ENCODE measurements at regions not wholly inside any gene's neighbourhood (a gene's known extent, or its start where the extent isn't known, plus 50 kb on each side); places are given as distances from the start of the nearest gene placed in this dataset.
"Not testable (repeated sequence)": the region's sequence is repeated elsewhere in the genome, so short reads cannot be mapped to it uniquely, and the experiment has no call there.

DNA sequence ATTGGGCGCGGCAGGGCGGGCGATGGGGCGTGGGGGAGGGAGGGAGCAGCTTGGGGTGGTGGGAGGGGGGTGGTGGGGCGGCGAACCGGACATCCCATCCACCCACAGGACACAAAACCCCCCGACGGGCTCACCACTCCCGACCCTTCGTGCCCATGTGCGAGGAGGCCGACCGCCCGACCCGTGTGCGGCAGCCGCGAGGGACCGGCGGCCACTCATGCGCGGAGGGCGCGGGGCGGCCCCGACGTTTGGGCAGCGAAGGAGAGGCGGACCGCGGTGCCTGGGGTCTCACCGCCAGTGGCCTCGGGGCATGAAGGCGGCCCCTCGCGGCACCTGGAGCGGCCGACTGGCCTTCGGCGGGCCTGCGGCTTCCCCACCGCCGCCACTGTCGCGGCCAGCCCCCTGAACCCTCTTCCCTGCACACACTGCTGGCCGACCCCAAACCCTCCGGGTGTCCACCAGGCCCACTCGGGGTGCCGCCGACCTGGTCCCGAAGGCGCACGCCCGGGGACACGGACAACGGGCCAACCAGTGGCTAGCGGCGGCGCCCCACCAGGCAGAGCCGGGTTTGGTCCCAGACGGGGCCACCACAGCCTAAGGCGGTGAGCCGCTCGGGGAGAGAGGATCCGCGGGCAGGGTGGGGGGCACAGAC, 94.6 kb upstream of the ANKRD30BL start (continued):
- TF ChIP-seq MYB (IDR thresholded peaks at IDR 0.05; ENCODE audit: borderline replicate concordance, low read depth, low read length) (no peak), ZNF274 (IDR thresholded peaks at IDR 0.05; ENCODE audit: insufficient read depth, insufficient read length) (no peak), CHD4 (IDR thresholded peaks at IDR 0.05) (no peak), TBL1XR1 (IDR thresholded peaks at IDR 0.05; ENCODE audit: low read depth, low read length) (no peak), EED (IDR thresholded peaks at IDR 0.05; ENCODE audit: low read depth) (no peak)
- TF ChIP-seq, protein P1, sequence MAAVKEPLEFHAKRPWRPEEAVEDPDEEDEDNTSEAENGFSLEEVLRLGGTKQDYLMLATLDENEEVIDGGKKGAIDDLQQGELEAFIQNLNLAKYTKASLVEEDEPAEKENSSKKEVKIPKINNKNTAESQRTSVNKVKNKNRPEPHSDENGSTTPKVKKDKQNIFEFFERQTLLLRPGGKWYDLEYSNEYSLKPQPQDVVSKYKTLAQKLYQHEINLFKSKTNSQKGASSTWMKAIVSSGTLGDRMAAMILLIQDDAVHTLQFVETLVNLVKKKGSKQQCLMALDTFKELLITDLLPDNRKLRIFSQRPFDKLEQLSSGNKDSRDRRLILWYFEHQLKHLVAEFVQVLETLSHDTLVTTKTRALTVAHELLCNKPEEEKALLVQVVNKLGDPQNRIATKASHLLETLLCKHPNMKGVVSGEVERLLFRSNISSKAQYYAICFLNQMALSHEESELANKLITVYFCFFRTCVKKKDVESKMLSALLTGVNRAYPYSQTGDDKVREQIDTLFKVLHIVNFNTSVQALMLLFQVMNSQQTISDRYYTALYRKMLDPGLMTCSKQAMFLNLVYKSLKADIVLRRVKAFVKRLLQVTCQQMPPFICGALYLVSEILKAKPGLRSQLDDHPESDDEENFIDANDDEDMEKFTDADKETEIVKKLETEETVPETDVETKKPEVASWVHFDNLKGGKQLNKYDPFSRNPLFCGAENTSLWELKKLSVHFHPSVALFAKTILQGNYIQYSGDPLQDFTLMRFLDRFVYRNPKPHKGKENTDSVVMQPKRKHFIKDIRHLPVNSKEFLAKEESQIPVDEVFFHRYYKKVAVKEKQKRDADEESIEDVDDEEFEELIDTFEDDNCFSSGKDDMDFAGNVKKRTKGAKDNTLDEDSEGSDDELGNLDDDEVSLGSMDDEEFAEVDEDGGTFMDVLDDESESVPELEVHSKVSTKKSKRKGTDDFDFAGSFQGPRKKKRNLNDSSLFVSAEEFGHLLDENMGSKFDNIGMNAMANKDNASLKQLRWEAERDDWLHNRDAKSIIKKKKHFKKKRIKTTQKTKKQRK (IDR thresholded peaks at IDR 0.05; ENCODE audit: low read depth, low read length) = no peak
- TF ChIP-seq, protein P2, sequence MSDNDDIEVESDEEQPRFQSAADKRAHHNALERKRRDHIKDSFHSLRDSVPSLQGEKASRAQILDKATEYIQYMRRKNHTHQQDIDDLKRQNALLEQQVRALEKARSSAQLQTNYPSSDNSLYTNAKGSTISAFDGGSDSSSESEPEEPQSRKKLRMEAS (IDR thresholded peaks at IDR 0.05; ENCODE audit: low read depth, low read length) = no peak
- TF ChIP-seq, protein P3, sequence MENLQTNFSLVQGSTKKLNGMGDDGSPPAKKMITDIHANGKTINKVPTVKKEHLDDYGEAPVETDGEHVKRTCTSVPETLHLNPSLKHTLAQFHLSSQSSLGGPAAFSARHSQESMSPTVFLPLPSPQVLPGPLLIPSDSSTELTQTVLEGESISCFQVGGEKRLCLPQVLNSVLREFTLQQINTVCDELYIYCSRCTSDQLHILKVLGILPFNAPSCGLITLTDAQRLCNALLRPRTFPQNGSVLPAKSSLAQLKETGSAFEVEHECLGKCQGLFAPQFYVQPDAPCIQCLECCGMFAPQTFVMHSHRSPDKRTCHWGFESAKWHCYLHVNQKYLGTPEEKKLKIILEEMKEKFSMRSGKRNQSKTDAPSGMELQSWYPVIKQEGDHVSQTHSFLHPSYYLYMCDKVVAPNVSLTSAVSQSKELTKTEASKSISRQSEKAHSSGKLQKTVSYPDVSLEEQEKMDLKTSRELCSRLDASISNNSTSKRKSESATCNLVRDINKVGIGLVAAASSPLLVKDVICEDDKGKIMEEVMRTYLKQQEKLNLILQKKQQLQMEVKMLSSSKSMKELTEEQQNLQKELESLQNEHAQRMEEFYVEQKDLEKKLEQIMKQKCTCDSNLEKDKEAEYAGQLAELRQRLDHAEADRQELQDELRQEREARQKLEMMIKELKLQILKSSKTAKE (IDR thresholded peaks at IDR 0.05; ENCODE audit: low read depth, poor library complexity, severe bottlenecking) = no peak

DNA sequence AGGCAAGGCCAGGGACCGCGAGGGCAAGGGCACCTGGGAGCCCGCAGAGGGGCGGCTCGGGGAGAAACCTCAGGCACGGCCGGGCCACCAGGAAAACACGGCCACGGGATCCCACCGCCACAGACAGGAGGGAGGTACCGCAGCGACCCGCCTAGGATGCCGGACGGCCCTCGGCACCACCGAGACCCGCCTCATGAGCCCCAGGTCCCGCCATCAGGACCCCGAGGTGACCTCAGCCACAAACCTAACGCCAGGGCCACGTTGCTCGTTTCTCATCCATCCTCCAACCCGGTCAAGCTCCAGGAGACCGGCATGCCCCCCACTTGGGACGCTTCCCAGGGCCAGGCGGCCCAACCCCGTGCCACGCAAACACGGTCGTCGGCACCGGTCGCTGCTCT, 95.2 kb upstream of the ANKRD30BL start:
- H3K36me3 ChIP-seq (ENCODE audit: control insufficient read depth in 2 of 2, insufficient read depth in 2 of 2, low read length in 1 of 2); H4K20me1 ChIP-seq (ENCODE audit: control insufficient read depth, insufficient read depth); intact Hi-C loops (cut with micrococcal nuclease; ENCODE audit: unreplicated experiment); H3K27me3 ChIP-seq (replicated peaks in 1 of 2; ENCODE audit: control insufficient read depth in 2 of 2, insufficient read depth in 2 of 2, low read length in 1 of 2); RAD21 ChIA-PET (ENCODE audit: unreplicated experiment); POLR2A ChIA-PET; SMC1A ChIA-PET (ENCODE audit: uncharacterized antibody, unreplicated experiment); H3K4me3 ChIP-seq; CTCF ChIA-PET; H3K79me2 ChIP-seq (ENCODE audit: control insufficient read depth, insufficient read depth, low read length); FAIRE-seq; DNase-seq (ENCODE audit: low read depth, low spot score); ATAC-seq; H3K27ac ChIP-seq (ENCODE audit: control insufficient read depth, insufficient read depth); H3K4me2 ChIP-seq (ENCODE audit: control insufficient read depth, insufficient read depth); BruUV-seq (replicated peaks); H2AFZ ChIP-seq (ENCODE audit: control insufficient read depth, low read depth, low read length); H3K4me1 ChIP-seq (ENCODE audit: control insufficient read depth, insufficient read depth, low read length); H3K9me3 ChIP-seq (replicated peaks; ENCODE audit: control insufficient read depth, insufficient read depth, low read length); H3K9ac ChIP-seq (ENCODE audit: control insufficient read depth, insufficient read depth, low read length): not testable (repeated sequence)
- in situ Hi-C loops (cut with MboI) = loop anchor here (25.0 kb wide), 1 partner anchor 905 kb away; no protein-coding TSS in a partner anchor
- 68% methylated on average over 33 of the region's 34 CpGs for WGBS (ENCODE audit: insufficient coverage, insufficient replicate concordance, low lambda C conversion rate, missing lambda C conversion rate)

DNA sequence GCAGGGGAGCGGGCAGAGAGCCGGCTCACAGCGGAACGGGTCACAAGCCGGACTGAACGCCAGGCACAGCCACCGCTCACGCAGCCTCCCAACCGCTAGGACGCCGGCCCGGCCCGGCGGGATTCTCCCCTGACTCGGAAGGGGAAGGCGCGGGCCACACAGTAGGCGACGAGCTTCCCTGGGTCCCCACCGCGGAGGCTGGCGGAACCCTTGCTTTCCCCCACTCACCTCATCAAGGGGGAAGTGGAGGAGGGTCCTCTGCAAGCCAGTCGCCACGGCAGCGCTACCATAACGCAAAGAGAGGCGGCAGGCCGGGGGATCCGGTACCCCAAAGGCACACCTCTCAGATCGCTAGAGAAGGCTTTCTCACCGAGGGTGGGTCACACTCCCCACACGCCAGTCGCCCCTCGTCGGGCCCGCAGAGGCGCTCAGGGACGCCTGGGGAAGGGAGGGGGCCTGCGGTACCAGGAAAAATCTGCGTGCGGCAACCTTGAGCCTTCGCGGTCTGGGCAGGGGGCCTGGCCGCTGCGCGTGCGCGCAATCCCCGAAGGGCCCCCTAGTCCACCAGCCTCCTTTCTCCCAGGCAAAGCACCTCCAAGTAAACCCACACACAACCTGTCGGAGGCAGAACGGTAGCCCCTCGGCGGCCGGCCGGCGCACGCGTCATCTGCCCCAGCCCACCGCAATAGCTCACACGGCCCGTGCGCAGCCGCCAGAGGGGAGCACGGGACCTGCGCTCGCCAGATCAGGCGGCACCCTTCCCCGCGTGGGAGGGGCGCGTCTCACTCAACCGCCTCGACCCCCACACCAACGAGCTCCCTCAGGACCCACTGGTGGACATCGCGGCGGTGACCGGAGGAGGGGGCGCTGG, 95.8 kb upstream of the ANKRD30BL start:
- BruUV-seq (replicated peaks); CTCF ChIA-PET; SMC1A ChIA-PET (ENCODE audit: uncharacterized antibody, unreplicated experiment); H3K4me2 ChIP-seq (ENCODE audit: control insufficient read depth, insufficient read depth); H3K27ac ChIP-seq (ENCODE audit: control insufficient read depth, insufficient read depth); H3K9me3 ChIP-seq (replicated peaks; ENCODE audit: control insufficient read depth, insufficient read depth, low read length); DNase-seq (ENCODE audit: low read depth, low spot score); H3K4me1 ChIP-seq (ENCODE audit: control insufficient read depth, insufficient read depth, low read length); H3K36me3 ChIP-seq (ENCODE audit: control insufficient read depth in 2 of 2, insufficient read depth in 2 of 2, low read length in 1 of 2); H4K20me1 ChIP-seq (ENCODE audit: control insufficient read depth, insufficient read depth); H3K9ac ChIP-seq (ENCODE audit: control insufficient read depth, insufficient read depth, low read length); POLR2A ChIA-PET; H2AFZ ChIP-seq (ENCODE audit: control insufficient read depth, low read depth, low read length); H3K4me3 ChIP-seq; RAD21 ChIA-PET (ENCODE audit: unreplicated experiment); ATAC-seq; H3K79me2 ChIP-seq (ENCODE audit: control insufficient read depth, insufficient read depth, low read length); H3K27me3 ChIP-seq (replicated peaks in 1 of 2; ENCODE audit: control insufficient read depth in 2 of 2, insufficient read depth in 2 of 2, low read length in 1 of 2); intact Hi-C loops (cut with micrococcal nuclease; ENCODE audit: unreplicated experiment): not testable (repeated sequence)
- peak; percentile 82 for FAIRE-seq
- in situ Hi-C loops (cut with MboI) = loop anchor here (25.0 kb wide), 1 partner anchor 905 kb away; no protein-coding TSS in a partner anchor
- WGBS (ENCODE audit: insufficient coverage, insufficient replicate concordance, low lambda C conversion rate, missing lambda C conversion rate) = 76% methylated on average over 57 of the region's 79 CpGs

All from GM12878 (cell line).